ENCODE measurements at regions not wholly inside any gene's neighbourhood (a gene's known extent, or its start where the extent isn't known, plus 50 kb on each side); places are given as distances from the start of the nearest gene placed in this dataset.
"Not testable (repeated sequence)": the region's sequence is repeated elsewhere in the genome, so short reads cannot be mapped to it uniquely, and the experiment has no call there.

- H3K4me3 ChIP-seq; H3K27me3 ChIP-seq; intact Hi-C loops (cut with DNase I); H3K4me1 ChIP-seq; H3K9me3 ChIP-seq; H3K27ac ChIP-seq; ATAC-seq; H3K36me3 ChIP-seq; DNase-seq: not testable (repeated sequence)
Observed at GRCh38 chr18:5830902-5831301, 64.4 kb downstream of the TMEM200C start.

GRCh38 chr18:5828913-5829312, 66.4 kb downstream of the TMEM200C start:
- intact Hi-C loops (cut with DNase I), result no loop called here
- H3K4me1 ChIP-seq, result no peaks in the 10 kb centered on the region
- H3K27ac ChIP-seq, result no peak overlapping the region
- H3K4me3 ChIP-seq, result no peak overlapping the region
- no peaks in the 10 kb centered on the region for H3K36me3 ChIP-seq
- no peak for TF ChIP-seq CTCF (IDR thresholded peaks at IDR 0.05)
- no peak for DNase-seq
- H3K27me3 ChIP-seq, result no peaks in the 10 kb centered on the region
- H3K9me3 ChIP-seq, result no peaks in the 10 kb centered on the region
- ATAC-seq, result no peak

GRCh38 chr18:5825663-5826062, 69.7 kb downstream of the TMEM200C start:
- no peak overlapping the region for H3K4me3 ChIP-seq
- ATAC-seq (no peak), DNase-seq (no peak)
- intact Hi-C loops (cut with DNase I), result no loop called here
- no peaks in the 10 kb centered on the region for H3K4me1 ChIP-seq
- no peaks in the 10 kb centered on the region for H3K36me3 ChIP-seq
- no peak overlapping the region for H3K27ac ChIP-seq
- H3K27me3 ChIP-seq, result no peaks in the 10 kb centered on the region
- H3K9me3 ChIP-seq, result no peaks in the 10 kb centered on the region
- no peak for TF ChIP-seq CTCF (IDR thresholded peaks at IDR 0.05)

- no peak for TF ChIP-seq CTCF (IDR thresholded peaks at IDR 0.05)
- H3K4me1 ChIP-seq, result no peaks in the 10 kb centered on the region
- intact Hi-C loops (cut with DNase I), result no loop called here
- ATAC-seq (no peak), DNase-seq (no peak)
- no peaks in the 10 kb centered on the region for H3K36me3 ChIP-seq
- no peaks in the 10 kb centered on the region for H3K27me3 ChIP-seq
- no peaks in the 10 kb centered on the region for H3K9me3 ChIP-seq
- H3K4me3 ChIP-seq, result no peak overlapping the region
- no peak overlapping the region for H3K27ac ChIP-seq
Observed at GRCh38 chr18:5824370-5824984, 70.8 kb downstream of the TMEM200C start.

GRCh38 chr18:5817816-5818215, 77.5 kb downstream of the TMEM200C start:
- ATAC-seq (peak; percentile 54), DNase-seq (no peak)
- no peaks in the 10 kb centered on the region for H3K9me3 ChIP-seq
- H3K27ac ChIP-seq, result no peak overlapping the region
- no peak for TF ChIP-seq CTCF (IDR thresholded peaks at IDR 0.05)
- intact Hi-C loops (cut with DNase I), result no loop called here
- no peak overlapping the region for H3K4me3 ChIP-seq
- no peaks in the 10 kb centered on the region for H3K36me3 ChIP-seq
- H3K4me1 ChIP-seq, result peaks cover 2% of the 10 kb centered on the region
- no peaks in the 10 kb centered on the region for H3K27me3 ChIP-seq

- intact Hi-C loops (cut with DNase I), result no loop called here
- no peak overlapping the region for H3K4me3 ChIP-seq
- no peak overlapping the region for H3K27ac ChIP-seq
- no peak for TF ChIP-seq CTCF (IDR thresholded peaks at IDR 0.05)
- no peaks in the 10 kb centered on the region for H3K9me3 ChIP-seq
- H3K36me3 ChIP-seq, result no peaks in the 10 kb centered on the region
- DNase-seq, result no peak
- peaks cover 4% of the 10 kb centered on the region for H3K27me3 ChIP-seq
- no peaks in the 10 kb centered on the region for H3K4me1 ChIP-seq
- no peak for ATAC-seq
Observed at GRCh38 chr18:5806860-5807259, 88.5 kb downstream of the TMEM200C start.
